Calu3 (cell line): ENCODE measurements at regions not wholly inside any gene's neighbourhood (a gene's known extent, or its start where the extent isn't known, plus 50 kb on each side); places are given as distances from the start of the nearest gene placed in this dataset.

Experiments used
- BruUV-seq: library from RNA; stranded (reverse); fragments of 400-500 nt; replicated peaks from 2 replicates; lab custom pipeline; 2021; lab: Mats Ljungman, UMichigan
- CTCF ChIA-PET: fragments of 300-600 bp; sonication (Branson Sonifier 250); formaldehyde crosslinking; loops from one replicate; lab custom pipeline; 2022; ENCODE audit warnings: antibody characterized with exemption; lab: Charles Lee
- DNase-seq: peaks from one replicate; pipeline ENCODE4 v3.0.0; 2022
- H3K27ac Mint-ChIP-seq: one replicate; pipeline ENCODE4 v1.8.0; 2022; ENCODE audit warnings: mixed read lengths; ENCODE audit not compliant: unreplicated experiment
- H3K27me3 Mint-ChIP-seq: one replicate; pipeline ENCODE4 v1.8.0; 2022; ENCODE audit warnings: mixed read lengths; ENCODE audit not compliant: unreplicated experiment
- H3K36me3 Mint-ChIP-seq: one replicate; pipeline ENCODE4 v1.8.0; 2022; ENCODE audit warnings: mild to moderate bottlenecking, moderate library complexity, mixed read lengths; ENCODE audit not compliant: insufficient read depth, unreplicated experiment
- H3K4me1 Mint-ChIP-seq: one replicate; pipeline ENCODE4 v1.8.0; 2022; ENCODE audit warnings: mild to moderate bottlenecking, low read depth, mixed read lengths; ENCODE audit not compliant: unreplicated experiment
- H3K4me3 Mint-ChIP-seq: one replicate; pipeline ENCODE4 v1.8.0; 2022; ENCODE audit warnings: mild to moderate bottlenecking, low read depth, moderate library complexity, mixed read lengths; ENCODE audit not compliant: unreplicated experiment
- H3K9me3 Mint-ChIP-seq: one replicate; pipeline ENCODE4 v1.8.0; 2022; ENCODE audit warnings: low read depth, mixed read lengths; ENCODE audit not compliant: unreplicated experiment
- intact Hi-C: fragments of 100-400 bp; cut with micrococcal nuclease; formaldehyde crosslinking; loops from one replicate; pipeline ENCODE4 v1.10.0; 2022; ENCODE audit not compliant: unreplicated experiment
- TF ChIP-seq, protein P1 (sequence below): fragments of 200-600 bp; IDR thresholded peaks from one replicate; pipeline ENCODE4 v1.8.0; 2022; ENCODE audit warnings: antibody characterized with exemption; ENCODE audit not compliant: unreplicated experiment

DNA sequence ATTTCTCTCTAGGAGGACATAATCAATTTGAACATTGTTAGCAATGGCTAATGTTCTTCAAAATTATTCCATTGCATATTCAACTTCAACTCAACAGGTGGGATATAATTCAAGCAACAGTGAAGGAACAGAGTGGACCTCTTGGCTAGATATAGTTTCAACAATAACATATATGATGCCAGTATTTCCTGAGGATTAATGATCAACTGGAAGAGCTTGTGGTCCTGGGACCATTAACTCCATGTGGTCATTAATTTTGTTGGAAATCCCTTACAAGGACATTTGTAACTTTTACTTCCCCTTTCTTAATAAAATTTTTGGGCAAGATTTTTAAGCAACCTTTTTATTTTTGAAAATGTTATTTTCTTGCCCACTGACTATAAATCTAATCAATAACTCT, 54.3 kb upstream of the ROBO2 start:
- intact Hi-C loops, result no loop called here
- no peaks in the 10 kb centered on the region for H3K4me1 Mint-ChIP-seq
- no peaks in the 10 kb centered on the region for H3K36me3 Mint-ChIP-seq
- DNase-seq, result no peak
- H3K27me3 Mint-ChIP-seq, result no peaks in the 10 kb centered on the region
- CTCF ChIA-PET, result no interaction called here
- no peak overlapping the region for H3K27ac Mint-ChIP-seq
- H3K4me3 Mint-ChIP-seq, result no peak overlapping the region
- no peaks in the 10 kb centered on the region for H3K9me3 Mint-ChIP-seq
- BruUV-seq, result no TSS peak
- TF ChIP-seq, protein P1, sequence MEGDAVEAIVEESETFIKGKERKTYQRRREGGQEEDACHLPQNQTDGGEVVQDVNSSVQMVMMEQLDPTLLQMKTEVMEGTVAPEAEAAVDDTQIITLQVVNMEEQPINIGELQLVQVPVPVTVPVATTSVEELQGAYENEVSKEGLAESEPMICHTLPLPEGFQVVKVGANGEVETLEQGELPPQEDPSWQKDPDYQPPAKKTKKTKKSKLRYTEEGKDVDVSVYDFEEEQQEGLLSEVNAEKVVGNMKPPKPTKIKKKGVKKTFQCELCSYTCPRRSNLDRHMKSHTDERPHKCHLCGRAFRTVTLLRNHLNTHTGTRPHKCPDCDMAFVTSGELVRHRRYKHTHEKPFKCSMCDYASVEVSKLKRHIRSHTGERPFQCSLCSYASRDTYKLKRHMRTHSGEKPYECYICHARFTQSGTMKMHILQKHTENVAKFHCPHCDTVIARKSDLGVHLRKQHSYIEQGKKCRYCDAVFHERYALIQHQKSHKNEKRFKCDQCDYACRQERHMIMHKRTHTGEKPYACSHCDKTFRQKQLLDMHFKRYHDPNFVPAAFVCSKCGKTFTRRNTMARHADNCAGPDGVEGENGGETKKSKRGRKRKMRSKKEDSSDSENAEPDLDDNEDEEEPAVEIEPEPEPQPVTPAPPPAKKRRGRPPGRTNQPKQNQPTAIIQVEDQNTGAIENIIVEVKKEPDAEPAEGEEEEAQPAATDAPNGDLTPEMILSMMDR, result no peak

DNA sequence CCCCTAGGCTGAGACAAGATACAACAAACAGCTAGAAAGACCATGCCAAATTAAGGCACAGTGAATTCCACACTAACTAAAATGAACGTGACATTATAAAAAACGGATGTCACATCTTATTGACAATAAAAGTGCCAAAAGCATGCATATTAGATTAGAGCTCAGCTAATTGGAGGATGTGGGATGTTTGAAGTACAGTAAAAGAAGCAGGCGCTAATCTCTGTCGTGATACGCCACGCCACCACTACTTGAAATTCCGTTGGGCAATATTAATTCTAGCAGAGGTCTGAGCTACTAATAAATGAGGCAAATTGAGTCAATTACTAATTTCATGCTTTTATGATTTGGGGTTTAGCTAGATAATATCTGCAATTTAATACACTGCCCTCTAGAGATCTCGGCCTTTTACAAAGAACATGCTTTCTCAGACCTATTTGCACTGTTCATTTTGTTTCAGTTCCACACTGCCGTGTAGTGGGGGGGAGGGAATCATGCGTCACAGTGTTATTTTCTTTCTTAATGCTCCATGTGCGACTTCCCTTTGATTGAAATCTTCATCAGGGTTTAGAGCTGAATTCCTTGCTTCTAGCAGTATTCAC, 52.9 kb upstream of the ROBO2 start:
- DNase-seq, result no peak
- CTCF ChIA-PET, result no interaction called here
- Mint-ChIP-seq H3K4me1 (no peaks in the 10 kb centered on the region), H3K9me3 (no peaks in the 10 kb centered on the region), H3K4me3 (no peak overlapping the region), H3K27me3 (no peaks in the 10 kb centered on the region), H3K27ac (no peak overlapping the region), H3K36me3 (no peaks in the 10 kb centered on the region)
- intact Hi-C loops, result no loop called here
- no TSS peak for BruUV-seq
- TF ChIP-seq, protein P1, result no peak
